Left cardiac atrium (tissue), 4 donors: ENCODE measurements at regions not wholly inside any gene's neighbourhood (a gene's known extent, or its start where the extent isn't known, plus 50 kb on each side); places are given as distances from the start of the nearest gene placed in this dataset.
"Not testable (repeated sequence)": the region's sequence is repeated elsewhere in the genome, so short reads cannot be mapped to it uniquely, and the experiment has no call there.

ENCODE experiments used
- ATAC-seq, 2 donors: fragments of 200-7000 bp; cut with Tn5 transposase; one replicate each; pipeline ENCODE4 v1.9.1; 2020; ENCODE audit warnings: mild to moderate bottlenecking in 2 of 2, moderate library complexity in 2 of 2
- DNase-seq: peaks from one replicate; pipeline ENCODE4 v3.0.0-alpha.2; 2020
- intact Hi-C, 2 donors: fragments of 100-400 bp; cut with DNase I; formaldehyde crosslinking; loops; one replicate each; pipeline versions ENCODE4 v1.14.1 to v1.15.1; 2022 to 2023
- donor health status: DM: no; HTN: yes; CAD: no.
- donor health status: DM: no; HTN: yes; CAD: no; lungs with severe emphysema.
- donor health status: DM: yes; HTN: yes; CAD: no.
- donor health status: Dilated cardiomyopathy.

DNA sequence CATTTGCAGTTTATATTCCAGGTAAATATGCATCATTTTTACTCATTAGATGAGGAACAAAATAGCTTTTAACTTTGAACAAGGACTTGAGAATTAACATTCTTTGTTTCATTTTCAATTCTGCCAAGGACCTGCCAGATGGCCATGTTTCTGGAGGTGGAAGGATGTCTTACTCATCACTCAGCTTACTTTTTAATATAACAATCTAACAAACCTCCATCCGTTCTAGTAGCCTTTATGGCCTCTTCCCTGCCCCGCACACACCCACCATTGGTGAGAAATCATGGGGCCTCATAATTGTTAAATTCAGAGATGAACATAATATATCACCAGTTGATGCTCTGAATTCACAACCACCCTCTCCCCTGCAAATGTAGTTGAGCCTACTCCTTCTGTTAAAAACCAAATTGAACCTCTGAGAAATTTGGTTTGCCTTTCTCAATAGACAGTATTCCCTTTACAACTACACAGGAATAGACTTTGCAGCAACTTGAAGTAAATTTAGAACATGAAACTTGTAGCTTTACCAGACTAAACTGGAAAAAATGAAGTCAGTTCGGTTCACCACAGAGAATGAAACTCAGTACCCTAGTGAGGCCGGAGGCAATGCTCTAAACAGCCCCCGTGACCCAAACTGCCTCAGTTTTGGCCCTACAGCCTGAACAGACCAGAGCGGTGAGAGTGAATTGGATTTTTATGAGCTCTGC is 50.1 kb upstream of the ACSL4 start:
- DNase-seq (no peak), ATAC-seq (no peak)
- intact Hi-C loops: no loop called here

DNA sequence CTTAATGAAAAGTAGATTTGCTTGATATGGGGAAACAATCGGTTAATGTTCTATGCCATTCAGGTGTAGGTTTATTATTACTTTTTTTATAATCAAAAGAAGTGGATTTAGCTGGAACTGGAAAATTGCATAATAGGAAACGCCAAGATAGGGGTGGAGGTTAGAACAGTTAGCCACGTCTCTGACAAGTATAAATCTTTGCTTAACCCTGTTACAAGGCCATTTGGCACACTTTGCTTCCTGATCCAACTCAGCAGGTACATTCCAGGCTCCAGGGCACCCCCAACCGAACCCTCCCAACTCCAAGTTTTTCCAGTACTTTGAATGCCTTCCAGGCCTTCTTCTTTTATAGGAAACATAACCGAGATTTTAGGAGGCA is 50.6 kb upstream of the ACSL4 start:
- peak; percentile 59 to 75 for ATAC-seq
- peak; percentile 22 for DNase-seq
- intact Hi-C loops: no loop called here

DNA sequence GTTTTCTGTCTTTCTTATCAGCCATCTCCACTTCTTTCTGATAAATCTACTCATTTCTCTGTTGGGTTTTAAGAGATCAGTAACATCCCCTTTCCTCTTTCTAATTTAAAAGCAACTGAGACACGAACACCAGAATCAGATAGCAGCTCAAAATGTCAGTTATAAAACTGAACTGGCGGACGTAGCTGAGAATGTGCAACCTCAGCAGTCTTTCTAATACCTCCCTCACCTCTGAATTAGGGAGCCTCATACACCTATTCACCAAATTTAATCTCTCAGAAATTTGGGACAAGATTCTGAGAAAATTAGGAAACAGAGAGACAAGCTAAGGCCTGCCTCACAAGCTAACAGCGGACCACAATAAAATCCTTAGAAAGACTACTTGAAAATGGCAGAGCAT is 52.0 kb upstream of the ACSL4 start:
- ATAC-seq (no peak), DNase-seq (no peak)
- intact Hi-C loops: no loop called here

DNA sequence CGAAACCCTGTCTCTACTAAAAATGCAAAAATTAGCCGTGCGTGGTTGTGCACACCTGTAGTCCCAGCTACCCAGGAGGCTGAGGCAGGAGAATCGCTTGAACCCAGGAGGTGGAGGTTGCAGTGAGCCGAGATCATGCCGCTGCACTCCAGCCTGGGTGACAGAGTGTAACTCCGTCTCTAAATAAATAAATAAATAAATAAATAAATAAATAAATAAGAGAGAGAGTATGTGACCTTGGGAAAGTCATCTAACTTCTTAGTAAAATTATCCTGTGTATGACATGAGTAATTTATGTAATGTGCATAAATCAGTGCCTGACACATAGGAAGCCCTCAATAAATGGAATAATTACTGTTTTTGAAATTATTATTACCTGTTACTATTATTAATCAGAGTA is 57.5 kb upstream of the ACSL4 start:
- intact Hi-C loops, DNase-seq, ATAC-seq: not testable (repeated sequence)

DNA sequence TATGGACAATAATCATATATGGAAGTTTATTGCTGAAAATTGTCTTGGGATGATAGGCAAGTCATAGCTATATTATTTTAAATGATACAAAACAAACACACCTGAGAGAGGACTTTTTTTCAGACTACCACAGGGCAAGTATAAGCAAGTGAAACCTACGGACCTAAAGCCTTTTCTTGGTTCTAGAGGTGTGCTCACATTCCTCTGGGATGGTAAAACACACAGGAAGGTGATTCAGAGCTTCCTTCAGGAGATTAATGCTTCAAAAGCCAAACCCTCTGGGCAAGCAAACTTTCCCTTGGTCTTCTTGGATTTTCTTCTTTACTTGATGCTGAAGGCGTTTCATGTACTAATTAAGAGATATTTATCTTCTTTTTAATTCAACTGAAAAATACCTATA is 60.1 kb upstream of the ACSL4 start:
- DNase-seq: no peak
- intact Hi-C loops: no loop called here
- ATAC-seq: no peak

DNA sequence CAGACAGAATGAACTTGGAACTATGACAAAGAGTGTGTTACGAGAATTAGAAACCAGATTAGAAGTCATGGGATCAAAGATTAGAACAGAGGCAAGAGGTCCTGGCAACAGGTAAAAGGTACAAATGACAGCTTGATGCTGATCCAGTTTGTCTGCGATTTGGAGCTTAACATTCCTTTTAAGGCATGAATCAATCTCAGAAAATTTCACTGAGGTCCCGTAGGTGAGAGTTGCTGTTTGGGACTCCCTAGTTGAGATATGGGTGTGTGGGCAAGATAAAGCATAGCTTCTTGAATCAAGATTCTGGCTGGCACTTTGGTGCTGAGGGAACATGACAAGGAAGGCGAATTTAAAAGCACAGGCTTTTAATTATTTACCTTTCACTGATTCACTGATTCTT is 62.6 kb upstream of the ACSL4 start:
- ATAC-seq (no peak), DNase-seq (no peak)
- intact Hi-C loops: no loop called here

DNA sequence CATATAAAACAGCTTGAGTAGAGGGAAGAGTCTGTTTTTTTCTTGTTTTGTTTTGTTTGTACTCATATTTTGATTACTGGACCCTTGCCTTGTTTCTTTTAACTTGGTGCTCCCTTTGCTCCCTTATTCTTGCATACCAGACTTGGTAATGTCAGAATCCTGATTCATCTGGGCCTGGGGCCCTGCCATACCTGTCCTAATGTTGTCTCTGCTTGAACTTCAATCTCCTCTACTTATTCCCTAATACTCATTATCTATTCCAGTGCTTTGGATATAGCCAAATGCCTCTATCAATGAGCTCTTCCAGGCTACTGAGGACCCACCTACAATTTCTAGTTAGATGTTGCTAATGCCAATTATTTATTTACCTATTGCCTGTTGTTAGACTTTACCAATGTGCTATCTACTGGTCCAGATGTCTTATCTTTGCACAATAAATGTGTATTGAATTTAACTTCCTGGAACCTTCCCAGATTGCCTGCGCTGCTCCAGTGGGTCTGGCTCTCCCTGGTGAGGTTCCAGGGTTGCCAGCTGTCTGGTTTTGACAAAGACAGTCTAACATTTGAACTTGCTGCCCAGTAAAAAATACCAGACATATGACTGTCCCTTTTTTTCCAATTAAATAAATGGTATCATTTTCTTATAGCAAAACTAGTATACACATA is 64.4 kb upstream of the ACSL4 start:
- intact Hi-C loops: no loop called here
- DNase-seq (no peak), ATAC-seq (no peak)

DNA sequence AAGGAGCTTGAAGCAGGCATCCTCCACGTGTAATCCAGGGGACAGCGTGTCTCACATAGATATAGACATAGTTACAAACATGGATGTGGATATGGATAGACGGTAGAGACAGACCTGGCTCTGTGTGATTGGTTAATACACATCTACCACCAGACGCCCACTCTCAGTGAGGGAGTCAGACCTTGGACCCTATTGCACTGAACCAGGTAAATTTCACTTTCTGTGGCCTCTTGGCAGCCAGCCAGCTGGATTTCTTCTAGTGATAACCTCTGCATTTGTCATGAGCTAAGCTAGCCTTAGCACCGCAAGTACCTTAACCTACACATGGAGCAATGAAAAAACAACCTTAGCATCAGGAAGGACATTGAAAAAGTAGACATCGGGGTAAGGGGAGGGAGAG is 79.2 kb upstream of the ACSL4 start:
- DNase-seq: no peak
- no peak for ATAC-seq
- intact Hi-C loops: no loop called here

DNA sequence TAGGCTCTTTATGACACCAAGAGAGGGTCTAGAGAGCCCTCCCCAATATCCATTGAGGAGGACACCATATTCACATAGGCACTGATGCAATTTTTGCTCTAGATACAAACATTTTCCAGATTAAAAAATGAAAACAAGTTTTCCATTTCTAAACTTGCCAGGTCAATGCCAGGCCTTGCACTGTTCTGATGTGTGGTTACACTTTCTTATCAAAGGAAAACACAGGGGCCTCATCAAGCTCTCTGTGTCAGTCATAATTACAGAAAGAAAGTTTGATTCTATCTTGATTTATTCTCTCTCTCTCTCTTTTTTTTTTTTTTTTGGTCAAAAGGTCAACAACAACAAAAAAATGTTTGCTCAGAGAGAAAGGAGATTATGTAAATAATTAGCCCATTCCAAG is 80.2 kb upstream of the ACSL4 start:
- no peak for ATAC-seq
- no peak for DNase-seq
- intact Hi-C loops: no loop called here

DNA sequence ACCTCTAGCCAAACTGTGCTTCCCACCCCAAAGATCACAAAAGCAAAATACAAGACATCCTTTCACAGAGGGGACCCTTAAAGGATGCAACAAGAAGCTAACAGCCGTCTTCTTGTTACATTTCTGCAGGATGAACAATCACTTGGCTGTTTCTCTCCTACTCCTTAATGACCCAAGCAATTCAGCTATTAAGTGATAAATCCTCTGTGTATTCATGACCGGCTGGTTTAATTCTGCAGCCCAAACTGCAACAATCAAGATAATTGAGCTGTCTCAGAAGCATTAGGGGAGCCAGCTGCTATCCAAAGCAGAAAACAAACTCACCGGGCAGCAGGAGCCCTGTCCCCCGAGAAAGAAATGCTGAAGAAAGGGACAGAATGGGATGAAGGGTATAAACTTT is 85.9 kb upstream of the ACSL4 start:
- intact Hi-C loops: no loop called here
- ATAC-seq: no peak
- no peak for DNase-seq

DNA sequence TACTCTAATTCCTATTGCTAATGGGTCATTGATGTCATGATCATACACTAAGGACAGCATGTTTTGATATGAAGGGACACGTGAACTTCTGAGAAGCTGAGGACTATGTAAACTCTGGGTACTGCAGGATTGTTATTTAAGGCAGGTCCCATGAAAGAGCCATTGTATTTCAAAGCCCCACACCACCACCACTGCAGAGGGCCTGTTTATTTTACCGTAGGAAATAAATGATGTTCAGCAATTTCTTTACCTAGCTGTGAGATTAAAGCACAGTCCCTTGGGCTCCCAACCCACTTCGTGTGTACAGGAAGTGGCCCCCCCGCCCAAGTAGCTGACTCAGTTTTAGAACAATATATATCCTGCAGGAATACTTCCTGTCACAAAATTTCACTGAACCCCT is 89.8 kb upstream of the ACSL4 start:
- no peak for ATAC-seq
- no peak for DNase-seq
- intact Hi-C loops: no loop called here

DNA sequence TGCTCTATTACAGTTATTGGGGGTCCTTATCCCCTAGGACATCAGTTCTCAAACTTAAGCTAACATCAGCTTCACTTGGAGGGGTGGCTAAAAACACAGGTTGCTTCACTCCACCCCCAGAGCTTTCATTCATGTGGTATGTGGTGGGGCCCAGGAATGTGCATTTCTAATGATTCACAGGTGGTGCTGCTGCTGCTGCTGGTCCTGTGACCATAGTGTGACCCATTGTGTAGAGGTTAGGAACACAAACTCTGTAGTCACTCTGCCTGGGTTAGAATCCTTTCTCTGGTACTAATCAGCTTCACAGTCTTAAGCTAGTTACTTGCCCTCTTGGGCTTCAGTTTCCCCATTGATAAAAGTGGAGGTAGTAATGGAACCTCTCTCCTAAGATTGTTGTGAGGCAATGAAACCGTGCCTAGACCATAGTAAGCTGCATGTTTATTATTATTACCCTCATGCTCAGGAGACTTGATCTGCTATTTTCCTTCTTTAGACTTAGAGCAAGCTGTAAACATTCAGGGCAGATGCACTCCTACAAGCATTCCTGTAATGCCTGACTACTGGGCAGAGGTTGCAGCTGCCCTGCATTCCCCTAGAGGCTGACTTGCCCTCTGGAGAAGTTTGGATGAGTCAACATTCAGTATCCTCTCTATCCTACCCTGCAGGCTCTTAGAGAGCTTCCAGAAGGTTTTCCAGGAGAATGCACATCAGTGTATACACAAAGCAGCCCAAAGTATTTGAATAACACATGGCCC is 94.1 kb upstream of the ACSL4 start:
- ATAC-seq: peak in 1 of 2 donors; percentile 85
- no peak for DNase-seq
- intact Hi-C loops: no loop called here

DNA sequence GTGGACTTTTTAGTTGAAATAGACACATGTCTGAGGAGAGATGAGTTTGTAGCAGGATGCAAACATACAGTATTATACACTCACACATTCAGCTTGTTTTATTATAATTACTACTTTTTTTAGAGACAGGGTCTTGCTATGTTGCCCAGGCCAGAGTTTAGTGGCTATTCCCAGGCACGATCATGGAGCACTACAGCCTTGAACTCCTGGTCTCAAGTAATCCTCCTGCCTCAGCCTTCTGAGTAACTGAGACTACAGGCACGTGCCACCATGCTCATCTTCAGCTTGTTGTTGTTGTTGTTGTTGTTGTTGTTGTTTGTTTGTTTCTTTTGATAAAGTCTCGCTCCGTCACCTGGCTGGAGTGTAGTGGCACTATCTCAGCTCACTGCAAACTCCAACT is 94.7 kb upstream of the ACSL4 start:
- no peak for ATAC-seq
- intact Hi-C loops: no loop called here
- no peak for DNase-seq

DNA sequence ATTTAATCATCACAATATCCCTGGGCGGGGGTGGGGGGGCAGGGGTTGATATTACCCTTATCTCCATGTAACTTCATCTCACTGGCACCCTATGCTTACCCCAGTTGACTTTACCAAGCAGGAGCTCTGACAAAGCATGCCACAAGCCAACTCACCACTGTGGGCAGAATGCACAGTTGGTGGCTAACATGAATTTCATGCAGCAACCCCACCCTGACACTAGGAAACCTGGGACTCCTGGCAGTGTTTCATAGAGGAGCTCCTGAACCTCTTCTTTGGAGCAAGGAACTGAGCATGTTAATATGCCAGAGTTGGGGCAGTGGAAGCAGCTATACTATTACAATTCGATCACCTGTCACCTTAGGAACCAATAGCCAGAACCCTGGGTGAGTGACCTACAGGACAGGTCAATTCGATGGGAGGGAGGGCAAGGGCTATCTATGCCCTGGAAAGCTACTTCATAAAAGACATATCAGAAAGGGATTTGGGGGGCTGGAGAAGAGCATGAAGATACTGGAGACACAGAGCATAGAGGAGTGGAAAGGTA is 97.2 kb upstream of the ACSL4 start:
- ATAC-seq: no peak
- intact Hi-C loops: no loop called here
- no peak for DNase-seq

DNA sequence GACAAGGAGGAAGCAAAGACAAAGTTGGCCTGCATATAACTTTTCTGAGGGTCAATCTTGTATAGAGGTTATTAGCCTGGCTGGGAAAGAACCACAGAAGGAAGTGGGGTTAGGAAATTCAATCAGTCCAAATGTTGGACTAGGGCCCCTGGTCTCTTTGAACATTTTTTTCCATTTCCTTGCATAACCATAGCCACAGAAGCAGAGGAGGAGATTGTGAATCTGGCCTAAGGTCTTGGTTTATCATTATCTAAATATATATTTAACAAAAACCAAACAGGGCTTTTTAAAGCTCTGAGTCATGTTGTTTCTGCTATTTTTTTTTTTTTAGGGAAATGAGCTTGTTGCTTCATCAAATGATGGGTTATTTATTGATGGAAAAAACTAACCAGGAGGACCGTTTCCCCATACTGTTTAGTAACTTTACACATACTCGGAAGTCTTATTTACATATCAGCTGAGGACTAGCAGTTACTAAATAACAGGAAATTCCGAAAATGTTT is 97.7 kb upstream of the ACSL4 start:
- intact Hi-C loops: no loop called here
- ATAC-seq (peak; percentile 50 to 73), DNase-seq (no peak)

DNA sequence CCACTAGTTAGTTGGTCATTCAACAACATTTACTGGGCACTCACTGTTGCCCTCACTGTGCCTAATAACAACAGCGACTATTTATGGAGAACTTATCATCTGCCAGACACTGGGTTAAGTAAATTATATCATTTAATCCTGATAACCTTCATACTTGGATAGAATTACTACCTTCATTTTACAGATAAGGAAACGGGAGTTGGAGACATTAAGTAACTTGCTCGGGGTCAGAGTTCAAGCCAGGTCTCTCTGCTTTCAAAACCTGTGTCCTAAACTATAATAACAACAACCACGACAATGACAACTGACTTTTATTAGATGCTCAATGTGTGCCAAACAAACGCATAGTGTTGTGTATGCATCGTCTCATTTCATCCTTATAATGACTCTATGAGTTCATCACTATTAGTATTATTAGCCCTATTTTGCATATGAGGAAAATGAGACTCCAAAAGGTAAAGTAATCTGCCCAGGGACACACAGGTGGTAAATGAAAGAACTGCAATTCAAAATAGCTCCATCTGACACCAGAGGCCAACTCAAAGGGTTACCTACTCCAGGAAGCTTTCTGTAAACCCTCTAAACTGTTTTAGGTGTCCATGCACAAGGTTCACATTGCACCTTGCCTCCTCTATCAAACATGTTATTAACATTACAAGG is 98.4 kb upstream of the ACSL4 start:
- DNase-seq: no peak
- intact Hi-C loops: no loop called here
- no peak for ATAC-seq

DNA sequence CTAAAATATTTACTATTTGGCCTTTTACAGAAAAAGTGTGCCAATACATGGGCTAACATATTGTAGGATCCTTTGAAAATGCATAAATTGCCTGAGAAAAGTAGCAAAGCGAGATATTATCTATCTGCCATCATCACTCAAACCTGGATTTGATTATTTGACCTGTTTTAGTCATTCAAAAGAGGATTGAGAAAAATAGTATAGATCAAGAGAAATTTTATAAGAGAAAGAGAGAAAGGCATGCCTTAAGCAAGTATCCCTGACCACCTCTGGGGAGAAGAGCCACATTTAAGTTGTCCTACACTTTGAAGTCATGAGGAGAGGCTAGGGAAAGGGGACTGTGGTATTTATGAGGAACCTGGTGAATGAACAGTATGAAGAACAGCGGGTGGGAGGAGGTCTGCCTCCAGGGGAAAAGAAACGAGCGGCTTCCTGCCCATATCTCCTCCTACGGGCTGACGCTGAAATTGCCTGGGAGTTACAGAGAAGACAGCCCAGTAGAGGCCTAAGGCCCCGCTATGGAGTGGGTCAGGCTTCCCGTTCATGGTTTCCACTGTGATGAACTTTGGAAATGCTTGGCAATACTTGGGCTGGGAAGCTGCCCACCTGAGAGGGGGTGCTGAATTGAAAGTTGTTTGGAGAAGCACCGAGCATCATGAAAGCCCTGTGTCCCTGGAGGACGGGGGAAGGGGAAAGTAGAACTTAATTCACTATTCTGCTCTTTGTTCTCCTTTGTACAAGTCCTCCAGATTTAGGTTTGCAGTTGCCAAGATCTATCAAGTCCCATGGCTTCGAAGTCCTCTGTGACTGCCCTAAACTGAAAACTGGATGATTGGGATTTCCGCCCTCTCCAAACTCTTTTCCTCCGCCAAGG is 106.9 kb upstream of the ACSL4 start:
- ATAC-seq: peak; percentile 66 to 76
- peak; percentile 34 for DNase-seq
- intact Hi-C loops: no loop called here

DNA sequence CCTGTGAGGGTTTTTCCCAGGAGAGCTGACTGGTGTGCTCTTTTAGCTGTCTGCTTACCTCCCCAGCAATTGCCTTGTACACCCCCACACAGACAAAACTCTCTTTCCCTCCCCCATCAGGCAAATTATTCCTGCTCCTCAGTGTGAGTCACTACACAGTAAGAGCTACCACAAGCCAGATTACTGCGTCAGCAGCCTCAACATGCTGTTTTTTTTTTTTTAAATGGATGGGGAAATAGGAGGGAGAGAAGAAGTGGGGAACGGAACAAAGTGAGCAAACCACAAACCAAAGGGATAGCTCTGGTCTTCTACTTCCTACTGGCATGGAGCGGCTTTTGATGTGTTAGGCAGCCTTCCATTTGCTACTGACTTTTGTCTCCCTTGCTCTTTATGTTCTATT is 107.5 kb upstream of the ACSL4 start:
- peak; percentile 42 for DNase-seq
- intact Hi-C loops: no loop called here
- peak; percentile 85 to 97 for ATAC-seq

DNA sequence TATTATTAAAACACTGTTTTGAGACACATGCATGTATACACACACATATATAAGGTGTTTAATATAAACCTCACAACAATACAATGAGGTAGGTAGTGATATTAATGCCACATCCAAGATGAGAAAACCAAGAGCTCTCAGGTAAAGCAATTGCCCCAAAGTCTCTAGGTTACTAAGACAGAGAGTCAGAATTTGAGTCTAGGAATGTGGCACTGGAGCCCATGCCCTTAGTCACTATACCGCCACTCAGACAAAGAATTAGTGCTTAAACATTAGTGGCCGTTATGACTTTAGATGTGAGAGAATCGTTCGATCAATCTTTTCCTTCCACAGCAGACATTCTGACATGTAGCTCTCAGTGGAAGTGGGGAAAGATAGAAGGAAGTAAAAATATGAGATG is 108.2 kb upstream of the ACSL4 start:
- intact Hi-C loops: no loop called here
- DNase-seq: no peak
- ATAC-seq: no peak
